ENCODE measurements at regions not wholly inside any gene's neighbourhood (a gene's known extent, or its start where the extent isn't known, plus 50 kb on each side); places are given as distances from the start of the nearest gene placed in this dataset.

DNA sequence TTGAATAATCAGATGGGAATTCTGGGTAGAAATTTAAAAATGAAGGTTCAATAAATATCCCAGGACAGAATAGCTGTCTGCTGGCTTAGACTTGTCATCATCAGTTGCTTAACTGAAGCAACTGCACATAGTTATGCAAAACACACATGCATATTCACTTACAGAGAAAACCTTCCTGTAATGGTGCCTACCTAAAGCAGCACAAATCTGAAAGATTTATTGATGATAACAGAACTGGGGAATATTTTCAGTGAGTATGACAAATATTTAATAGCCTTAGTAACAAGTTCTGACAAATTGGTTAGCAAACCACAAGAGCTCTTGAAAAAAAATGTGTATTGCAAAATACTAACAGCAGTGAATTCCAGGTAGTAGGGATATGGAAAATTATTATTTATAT, 606.8 kb upstream of the BOD1L1 start:
- ChIA-PET POLR2A (no interaction called here), CTCF (no interaction called here)
- TF ChIP-seq TRIM28 (IDR thresholded peaks at IDR 0.05; ENCODE audit: borderline replicate concordance, low read length) (no peak), ZNF138 (tag by site-specific recombination; IDR thresholded peaks at IDR 0.05; ENCODE audit: borderline replicate concordance) (no peak), ZNF24 (tag by site-specific recombination; IDR thresholded peaks at IDR 0.05) (no peak), EGR2 (tag by site-specific recombination; IDR thresholded peaks at IDR 0.05; ENCODE audit: low read depth) (no peak), ZNF596 (tag by site-specific recombination; IDR thresholded peaks at IDR 0.05) (no peak), ZNF571 (tag by site-specific recombination; IDR thresholded peaks at IDR 0.05) (no peak), ZNF610 (tag by site-specific recombination; IDR thresholded peaks at IDR 0.05; ENCODE audit: borderline replicate concordance) (no peak), TCF7L2 (IDR thresholded peaks at IDR 0.05; ENCODE audit: borderline replicate concordance, low read depth, low read length) (no peak), GLIS2 (tag by site-specific recombination; IDR thresholded peaks at IDR 0.05) (no peak), ZNF707 (tag by site-specific recombination; IDR thresholded peaks at IDR 0.05) (no peak), SP2 (tag by site-specific recombination; IDR thresholded peaks at IDR 0.05) (no peak), ZNF555 (tag by site-specific recombination; conservative IDR thresholded peaks at IDR 0.05) (no peak), ZFHX2 (tag by site-specific recombination; conservative IDR thresholded peaks at IDR 0.05) (no peak)
- TF ChIP-seq, protein P1, sequence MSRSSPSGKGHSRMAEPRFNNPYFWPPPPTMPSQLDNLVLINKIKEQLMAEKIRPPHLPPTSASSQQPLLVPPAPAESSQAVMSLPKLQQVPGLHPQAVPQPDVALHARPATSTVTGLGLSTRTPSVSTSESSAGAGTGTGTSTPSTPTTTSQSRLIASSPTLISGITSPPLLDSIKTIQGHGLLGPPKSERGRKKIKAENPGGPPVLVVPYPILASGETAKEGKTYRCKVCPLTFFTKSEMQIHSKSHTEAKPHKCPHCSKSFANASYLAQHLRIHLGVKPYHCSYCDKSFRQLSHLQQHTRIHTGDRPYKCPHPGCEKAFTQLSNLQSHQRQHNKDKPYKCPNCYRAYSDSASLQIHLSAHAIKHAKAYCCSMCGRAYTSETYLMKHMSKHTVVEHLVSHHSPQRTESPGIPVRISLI (tag by site-specific recombination; IDR thresholded peaks at IDR 0.05), result no peak
- TF ChIP-seq, protein P2, sequence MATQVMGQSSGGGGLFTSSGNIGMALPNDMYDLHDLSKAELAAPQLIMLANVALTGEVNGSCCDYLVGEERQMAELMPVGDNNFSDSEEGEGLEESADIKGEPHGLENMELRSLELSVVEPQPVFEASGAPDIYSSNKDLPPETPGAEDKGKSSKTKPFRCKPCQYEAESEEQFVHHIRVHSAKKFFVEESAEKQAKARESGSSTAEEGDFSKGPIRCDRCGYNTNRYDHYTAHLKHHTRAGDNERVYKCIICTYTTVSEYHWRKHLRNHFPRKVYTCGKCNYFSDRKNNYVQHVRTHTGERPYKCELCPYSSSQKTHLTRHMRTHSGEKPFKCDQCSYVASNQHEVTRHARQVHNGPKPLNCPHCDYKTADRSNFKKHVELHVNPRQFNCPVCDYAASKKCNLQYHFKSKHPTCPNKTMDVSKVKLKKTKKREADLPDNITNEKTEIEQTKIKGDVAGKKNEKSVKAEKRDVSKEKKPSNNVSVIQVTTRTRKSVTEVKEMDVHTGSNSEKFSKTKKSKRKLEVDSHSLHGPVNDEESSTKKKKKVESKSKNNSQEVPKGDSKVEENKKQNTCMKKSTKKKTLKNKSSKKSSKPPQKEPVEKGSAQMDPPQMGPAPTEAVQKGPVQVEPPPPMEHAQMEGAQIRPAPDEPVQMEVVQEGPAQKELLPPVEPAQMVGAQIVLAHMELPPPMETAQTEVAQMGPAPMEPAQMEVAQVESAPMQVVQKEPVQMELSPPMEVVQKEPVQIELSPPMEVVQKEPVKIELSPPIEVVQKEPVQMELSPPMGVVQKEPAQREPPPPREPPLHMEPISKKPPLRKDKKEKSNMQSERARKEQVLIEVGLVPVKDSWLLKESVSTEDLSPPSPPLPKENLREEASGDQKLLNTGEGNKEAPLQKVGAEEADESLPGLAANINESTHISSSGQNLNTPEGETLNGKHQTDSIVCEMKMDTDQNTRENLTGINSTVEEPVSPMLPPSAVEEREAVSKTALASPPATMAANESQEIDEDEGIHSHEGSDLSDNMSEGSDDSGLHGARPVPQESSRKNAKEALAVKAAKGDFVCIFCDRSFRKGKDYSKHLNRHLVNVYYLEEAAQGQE (tag by site-specific recombination; IDR thresholded peaks at IDR 0.05), result no peak
- TF ChIP-seq, protein P3, sequence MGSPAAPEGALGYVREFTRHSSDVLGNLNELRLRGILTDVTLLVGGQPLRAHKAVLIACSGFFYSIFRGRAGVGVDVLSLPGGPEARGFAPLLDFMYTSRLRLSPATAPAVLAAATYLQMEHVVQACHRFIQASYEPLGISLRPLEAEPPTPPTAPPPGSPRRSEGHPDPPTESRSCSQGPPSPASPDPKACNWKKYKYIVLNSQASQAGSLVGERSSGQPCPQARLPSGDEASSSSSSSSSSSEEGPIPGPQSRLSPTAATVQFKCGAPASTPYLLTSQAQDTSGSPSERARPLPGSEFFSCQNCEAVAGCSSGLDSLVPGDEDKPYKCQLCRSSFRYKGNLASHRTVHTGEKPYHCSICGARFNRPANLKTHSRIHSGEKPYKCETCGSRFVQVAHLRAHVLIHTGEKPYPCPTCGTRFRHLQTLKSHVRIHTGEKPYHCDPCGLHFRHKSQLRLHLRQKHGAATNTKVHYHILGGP (tag by site-specific recombination; IDR thresholded peaks at IDR 0.05), result no peak
- H3K27ac ChIP-seq (ENCODE audit: extremely low read depth, low read depth, low read length), result no peak overlapping the region
- no peak overlapping the region for H3K4me3 ChIP-seq (ENCODE audit: low read depth, low read length)
- H3K36me3 ChIP-seq (ENCODE audit: control insufficient read depth in 2 of 2, insufficient read depth in 1 of 2, low read length in 2 of 2), result no peaks in the 10 kb centered on the region
- no peaks in the 10 kb centered on the region for H3K4me1 ChIP-seq (ENCODE audit: control insufficient read depth, insufficient read depth, low read length)
- H3K9me3 ChIP-seq (ENCODE audit: control insufficient read depth, insufficient read depth, low read depth, low read length), result no peaks in the 10 kb centered on the region

DNA sequence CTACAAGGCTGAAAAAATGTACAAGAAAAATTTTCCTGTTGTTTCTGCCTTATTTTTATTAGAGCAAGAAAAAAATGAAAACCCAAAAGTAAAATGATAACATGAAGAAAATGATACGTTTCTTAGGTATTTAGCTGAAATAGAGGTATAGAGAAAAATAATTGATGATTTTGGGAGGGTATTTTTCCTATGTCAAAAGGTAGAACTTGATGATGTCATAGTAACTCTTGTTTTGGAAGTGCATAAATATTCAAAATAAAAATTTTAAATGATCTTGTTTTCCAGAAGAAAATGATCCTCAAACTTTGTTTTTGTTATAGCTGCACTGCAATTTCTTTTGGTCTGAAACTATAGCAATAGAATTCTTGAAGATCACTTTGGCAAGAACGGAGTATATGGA, 608.8 kb upstream of the BOD1L1 start:
- H3K36me3 ChIP-seq (ENCODE audit: control insufficient read depth in 2 of 2, insufficient read depth in 1 of 2, low read length in 2 of 2), result no peaks in the 10 kb centered on the region
- POLR2A ChIA-PET, result no interaction called here
- no peak for TF ChIP-seq SALL2 (tag by site-specific recombination; IDR thresholded peaks at IDR 0.05; ENCODE audit: borderline replicate concordance)
- no peaks in the 10 kb centered on the region for H3K9me3 ChIP-seq (ENCODE audit: control insufficient read depth, insufficient read depth, low read depth, low read length)
- no peak overlapping the region for H3K4me3 ChIP-seq (ENCODE audit: low read depth, low read length)
- H3K4me1 ChIP-seq (ENCODE audit: control insufficient read depth, insufficient read depth, low read length), result no peaks in the 10 kb centered on the region
- CTCF ChIA-PET, result interaction anchor here (0.6 kb wide), 1 partner anchor 594 kb away, joined by 4 read pairs; no protein-coding TSS in a partner anchor
- no peak overlapping the region for H3K27ac ChIP-seq (ENCODE audit: extremely low read depth, low read depth, low read length)

DNA sequence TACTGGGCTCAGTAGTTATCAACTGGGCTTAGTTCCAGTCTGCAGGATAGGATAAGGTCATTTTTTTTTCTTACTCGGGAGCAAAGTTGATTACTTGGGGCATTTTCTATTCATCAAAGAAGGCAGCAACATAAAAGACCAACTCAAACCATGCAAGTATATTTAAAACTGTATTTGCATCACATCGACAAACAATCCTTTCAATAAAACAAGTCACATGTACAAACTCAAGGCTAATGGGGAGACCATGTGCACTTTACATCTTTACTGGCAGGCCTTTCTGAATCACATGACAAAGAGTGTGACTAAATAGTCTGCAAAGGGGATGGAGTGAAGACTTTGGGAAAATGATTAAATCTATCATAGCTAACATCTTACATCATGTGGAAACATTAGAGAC, 610.4 kb upstream of the BOD1L1 start:
- TF ChIP-seq SP2 (tag by site-specific recombination; IDR thresholded peaks at IDR 0.05) (no peak), ZNF510 (tag by site-specific recombination; IDR thresholded peaks at IDR 0.05; ENCODE audit: insufficient replicate concordance) (no peak), ZNF184 (tag by site-specific recombination; IDR thresholded peaks at IDR 0.05) (no peak), ZNF341 (tag by site-specific recombination; IDR thresholded peaks at IDR 0.05; ENCODE audit: low read depth) (no peak), ZNF660 (tag by site-specific recombination; IDR thresholded peaks at IDR 0.05) (no peak), ZNF610 (tag by site-specific recombination; IDR thresholded peaks at IDR 0.05; ENCODE audit: borderline replicate concordance) (no peak), ZNF596 (tag by site-specific recombination; IDR thresholded peaks at IDR 0.05) (no peak), ZBTB21 (tag by site-specific recombination; IDR thresholded peaks at IDR 0.05) (no peak), ZNF2 (tag by site-specific recombination; IDR thresholded peaks at IDR 0.05) (no peak)
- TF ChIP-seq, protein P4, sequence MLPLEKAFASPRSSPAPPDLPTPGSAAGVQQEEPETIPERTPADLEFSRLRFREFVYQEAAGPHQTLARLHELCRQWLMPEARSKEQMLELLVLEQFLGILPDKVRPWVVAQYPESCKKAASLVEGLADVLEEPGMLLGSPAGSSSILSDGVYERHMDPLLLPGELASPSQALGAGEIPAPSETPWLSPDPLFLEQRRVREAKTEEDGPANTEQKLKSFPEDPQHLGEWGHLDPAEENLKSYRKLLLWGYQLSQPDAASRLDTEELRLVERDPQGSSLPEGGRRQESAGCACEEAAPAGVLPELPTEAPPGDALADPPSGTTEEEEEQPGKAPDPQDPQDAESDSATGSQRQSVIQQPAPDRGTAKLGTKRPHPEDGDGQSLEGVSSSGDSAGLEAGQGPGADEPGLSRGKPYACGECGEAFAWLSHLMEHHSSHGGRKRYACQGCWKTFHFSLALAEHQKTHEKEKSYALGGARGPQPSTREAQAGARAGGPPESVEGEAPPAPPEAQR (tag by site-specific recombination; IDR thresholded peaks at IDR 0.05), result no peak

More for the DNA sequence above, 610.4 kb upstream of the BOD1L1 start:
- Histone ChIP-seq H3K27ac (ENCODE audit: extremely low read depth, low read depth, low read length) (no peak overlapping the region), H3K36me3 (ENCODE audit: control insufficient read depth in 2 of 2, insufficient read depth in 1 of 2, low read length in 2 of 2) (no peaks in the 10 kb centered on the region), H3K9me3 (ENCODE audit: control insufficient read depth, insufficient read depth, low read depth, low read length) (no peaks in the 10 kb centered on the region), H3K4me3 (ENCODE audit: low read depth, low read length) (no peak overlapping the region), H3K4me1 (ENCODE audit: control insufficient read depth, insufficient read depth, low read length) (no peaks in the 10 kb centered on the region)
- ChIA-PET POLR2A (no interaction called here), CTCF (no interaction called here)

Measured in HEK293 (cell line).